IPS-NIHi7 (cell line): ENCODE measurements at regions not wholly inside any gene's neighbourhood (a gene's known extent, or its start where the extent isn't known, plus 50 kb on each side); places are given as distances from the start of the nearest gene placed in this dataset.
"Not testable (repeated sequence)": the region's sequence is repeated elsewhere in the genome, so short reads cannot be mapped to it uniquely, and the experiment has no call there.

ENCODE experiments used
- DNase-seq: peaks from one replicate; pipeline ENCODE4 v3.0.0; 2012; ENCODE audit warnings: mixed read lengths; ENCODE audit errors: extremely low spot score

- DNase-seq = not testable (repeated sequence)
Observed at GRCh38 chr9:63912451-63912850, 1372.6 kb downstream of the FOXD4L5 start.

- not testable (repeated sequence) for DNase-seq
Observed at GRCh38 chr9:63909076-63909475, 1375.9 kb downstream of the FOXD4L5 start.

GRCh38 chr9:63899637-63900190, 1385.3 kb downstream of the FOXD4L5 start:
- DNase-seq = not testable (repeated sequence)

GRCh38 chr9:63881386-63881785, 1403.6 kb downstream of the FOXD4L5 start:
- DNase-seq = not testable (repeated sequence)

DNA sequence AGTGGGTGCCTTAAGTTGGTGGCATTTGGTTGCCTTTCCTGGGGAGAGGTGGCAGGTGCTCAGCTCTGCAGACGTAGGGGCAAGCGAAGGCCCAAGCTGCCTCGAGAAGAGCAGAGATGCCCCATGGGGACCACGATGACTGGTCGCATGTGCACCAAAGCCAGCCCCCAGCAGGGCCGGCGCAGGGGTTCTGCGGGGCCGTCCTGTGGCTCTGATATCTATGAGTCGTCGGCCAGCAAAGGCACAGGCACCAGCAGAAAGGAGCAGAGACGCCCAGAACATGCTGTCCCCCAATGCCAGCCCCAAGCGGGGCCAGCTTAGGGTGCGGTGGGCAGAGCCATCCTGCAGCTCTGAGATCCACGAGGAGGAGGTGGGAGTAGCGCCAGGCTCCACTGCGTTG, 1408.6 kb downstream of the FOXD4L5 start:
- not testable (repeated sequence) for DNase-seq

DNA sequence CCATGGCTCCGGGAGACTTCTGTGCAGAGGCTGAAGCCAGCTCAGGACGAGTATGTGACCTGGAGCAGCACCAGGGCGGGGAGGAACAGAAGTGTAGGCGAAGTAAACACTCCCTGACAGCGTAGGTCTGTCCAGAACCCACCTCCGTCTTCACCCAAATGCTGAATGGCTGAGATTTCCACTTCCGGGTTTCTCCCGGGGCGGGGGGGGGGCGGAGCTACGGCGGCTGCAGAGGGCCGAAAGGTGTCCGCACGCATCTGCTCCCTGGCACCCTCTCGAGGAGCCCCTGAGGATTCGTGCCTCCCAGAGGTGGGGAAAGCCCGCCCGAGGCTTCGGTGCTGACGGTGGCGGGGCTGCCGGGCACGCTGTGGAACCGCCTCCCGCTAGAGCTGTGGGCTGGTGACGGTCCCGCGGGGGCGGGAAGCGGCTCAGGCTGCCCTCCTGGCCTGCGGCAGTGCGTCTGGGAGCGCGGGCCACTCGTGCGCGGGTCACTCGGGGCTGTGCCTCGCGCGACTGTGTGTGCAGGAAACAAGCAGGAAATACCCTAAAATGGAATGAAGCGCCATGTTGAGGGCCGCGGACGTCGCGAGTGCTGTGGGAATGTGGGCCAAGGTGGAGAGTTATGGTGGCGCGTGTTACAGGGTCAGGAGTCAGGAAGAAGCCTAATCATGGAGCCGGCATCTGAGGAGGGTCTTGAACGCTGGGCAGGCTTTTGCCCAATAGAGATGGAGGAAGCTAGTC, 1425.4 kb downstream of the FOXD4L5 start:
- no peak for DNase-seq

- not testable (repeated sequence) for DNase-seq
Observed at GRCh38 chr9:63859090-63859474, 1425.9 kb downstream of the FOXD4L5 start.

DNA sequence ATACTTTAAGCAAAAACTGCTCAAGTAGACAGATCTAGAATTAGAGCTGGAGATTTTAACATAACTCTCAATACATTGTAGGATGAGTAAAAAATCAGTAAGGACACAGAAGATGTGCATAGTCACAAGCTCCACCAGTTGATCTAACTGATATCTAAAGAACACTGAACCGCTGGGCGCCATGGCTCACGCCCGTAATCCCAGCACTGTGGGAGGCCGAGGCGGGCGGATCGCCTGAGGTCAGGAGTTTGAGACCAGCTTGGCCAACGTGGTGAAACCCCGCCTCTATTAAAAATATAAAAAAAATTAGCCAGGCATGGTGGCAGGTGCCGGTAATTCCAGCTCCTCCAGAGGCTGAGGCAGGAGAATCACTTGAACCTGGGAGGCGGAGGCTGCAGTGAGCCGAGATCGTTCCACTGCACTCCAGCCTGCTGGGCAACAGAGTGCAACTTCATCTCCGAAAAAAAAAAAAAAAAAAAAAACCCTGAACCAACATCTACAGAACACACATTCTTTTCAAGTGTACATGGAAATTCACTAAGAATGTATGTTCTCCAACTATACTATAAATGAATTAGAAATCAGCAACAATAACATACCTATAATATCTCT, 1431.8 kb downstream of the FOXD4L5 start:
- DNase-seq = not testable (repeated sequence)

DNA sequence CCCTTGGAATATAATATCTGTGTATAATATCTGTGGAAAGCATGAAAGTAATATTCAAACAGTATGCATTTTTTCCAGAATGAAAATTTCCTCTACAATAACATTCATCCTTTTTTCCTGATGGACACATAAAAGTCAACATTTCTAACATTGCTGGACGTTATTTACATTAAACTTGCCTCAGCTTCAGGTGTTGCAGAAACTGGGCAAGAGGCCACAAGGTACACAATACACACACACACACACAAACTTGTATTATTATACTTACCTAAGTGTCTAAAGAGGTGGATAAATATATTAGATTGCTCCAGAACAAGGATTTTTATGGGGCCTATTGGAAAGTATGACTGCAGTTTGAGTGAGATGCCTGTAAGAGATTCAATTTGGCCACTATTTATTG, 1460.2 kb downstream of the FOXD4L5 start:
- DNase-seq = not testable (repeated sequence)

DNA sequence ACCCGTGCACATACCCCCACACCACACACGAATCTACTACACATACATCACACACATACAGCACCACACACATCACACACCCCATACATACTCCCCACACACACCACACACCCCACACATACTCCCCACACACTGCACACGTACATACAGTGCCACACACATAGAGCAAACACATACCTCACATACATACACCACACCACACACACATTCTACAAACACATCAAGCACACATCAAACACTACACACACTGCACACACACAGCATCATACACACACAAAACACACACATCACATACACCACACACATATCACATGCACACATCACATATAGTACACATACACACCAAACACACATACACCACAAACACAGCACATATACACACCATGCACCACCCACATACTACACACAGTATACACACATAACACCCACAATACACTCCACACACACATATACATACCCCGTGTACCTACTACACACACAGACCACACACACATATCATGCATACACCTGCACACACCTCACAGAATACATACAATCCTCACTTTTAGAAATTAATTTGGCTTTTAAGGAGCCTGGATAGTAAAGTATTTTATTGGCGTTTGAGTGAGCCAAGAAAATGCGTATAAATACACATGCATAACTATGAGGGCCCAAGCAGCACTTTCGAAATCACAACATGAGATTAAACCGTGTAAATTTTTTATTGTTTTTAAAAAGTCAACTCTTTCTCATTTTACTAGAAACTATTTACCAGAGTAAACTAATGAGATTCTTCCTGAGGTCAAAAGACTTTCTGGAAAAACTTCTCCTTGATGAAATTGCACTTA, 1461.4 kb downstream of the FOXD4L5 start:
- DNase-seq = not testable (repeated sequence)

GRCh38 chr9:63822615-63823374, 1462.2 kb downstream of the FOXD4L5 start:
- DNase-seq = not testable (repeated sequence)

- not testable (repeated sequence) for DNase-seq
Observed at GRCh38 chr9:63821293-63821692, 1463.7 kb downstream of the FOXD4L5 start.

- DNase-seq = not testable (repeated sequence)
Observed at GRCh38 chr9:63820882-63821281, 1464.1 kb downstream of the FOXD4L5 start.

DNA sequence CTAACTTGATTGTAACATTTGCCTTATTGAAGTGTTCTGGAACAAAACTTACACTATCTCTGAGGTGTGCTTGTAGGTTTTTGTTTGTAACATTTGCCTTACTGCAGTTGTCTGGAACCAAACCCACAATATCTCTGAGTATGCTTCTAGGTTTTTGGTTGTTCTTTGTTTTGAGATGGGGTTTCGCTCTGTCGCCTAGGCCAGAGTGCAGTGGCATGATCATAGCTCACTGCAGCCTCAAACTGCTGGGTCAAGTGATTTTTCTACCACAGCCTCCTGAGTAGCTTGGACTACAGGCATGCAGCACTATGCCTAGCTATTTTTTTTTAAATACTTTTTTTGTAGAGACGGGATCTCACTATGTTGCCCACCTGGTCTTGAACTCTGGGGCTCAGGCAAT, 1464.6 kb downstream of the FOXD4L5 start:
- DNase-seq = not testable (repeated sequence)

GRCh38 chr9:63817622-63818518, 1467.1 kb downstream of the FOXD4L5 start:
- peak; percentile 29 for DNase-seq

- peak; percentile 94 for DNase-seq
Observed at GRCh38 chr9:63816751-63817621, 1468.0 kb downstream of the FOXD4L5 start.

DNA sequence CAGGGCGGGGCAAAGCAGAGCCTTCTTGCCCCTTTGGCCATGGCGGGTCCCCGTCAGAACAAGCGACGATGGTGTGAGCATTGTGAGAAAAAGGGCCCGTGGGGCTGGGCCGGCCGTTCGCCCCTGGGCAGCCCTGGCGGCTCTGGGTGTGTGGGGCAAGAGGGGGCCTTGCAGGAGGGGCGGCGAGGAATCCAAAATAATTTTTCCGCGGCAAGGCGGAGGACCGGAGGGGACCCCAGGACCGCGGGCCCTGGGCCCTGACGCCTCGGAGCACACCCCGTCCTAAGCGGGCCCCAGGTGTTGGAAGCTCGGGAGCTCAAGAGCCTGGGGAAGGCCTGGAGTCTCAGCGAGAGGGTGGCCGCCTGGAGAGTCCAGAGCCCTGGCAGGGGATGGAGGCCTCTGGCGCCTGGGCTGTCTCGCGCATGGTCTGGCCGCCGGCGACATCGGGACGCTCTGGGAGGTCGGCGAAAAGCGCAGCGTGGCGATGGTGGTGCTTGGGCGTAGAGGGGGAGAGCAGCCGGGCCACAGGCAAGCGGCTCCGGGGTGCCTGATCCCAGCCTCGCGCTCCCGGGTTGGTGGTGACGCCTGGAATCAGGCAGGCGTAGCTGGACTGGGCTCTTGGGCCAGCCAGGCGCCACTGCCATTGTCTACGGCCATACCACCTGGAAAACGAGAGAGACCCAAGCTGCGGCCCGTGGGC, 1469.9 kb downstream of the FOXD4L5 start:
- not testable (repeated sequence) for DNase-seq

DNA sequence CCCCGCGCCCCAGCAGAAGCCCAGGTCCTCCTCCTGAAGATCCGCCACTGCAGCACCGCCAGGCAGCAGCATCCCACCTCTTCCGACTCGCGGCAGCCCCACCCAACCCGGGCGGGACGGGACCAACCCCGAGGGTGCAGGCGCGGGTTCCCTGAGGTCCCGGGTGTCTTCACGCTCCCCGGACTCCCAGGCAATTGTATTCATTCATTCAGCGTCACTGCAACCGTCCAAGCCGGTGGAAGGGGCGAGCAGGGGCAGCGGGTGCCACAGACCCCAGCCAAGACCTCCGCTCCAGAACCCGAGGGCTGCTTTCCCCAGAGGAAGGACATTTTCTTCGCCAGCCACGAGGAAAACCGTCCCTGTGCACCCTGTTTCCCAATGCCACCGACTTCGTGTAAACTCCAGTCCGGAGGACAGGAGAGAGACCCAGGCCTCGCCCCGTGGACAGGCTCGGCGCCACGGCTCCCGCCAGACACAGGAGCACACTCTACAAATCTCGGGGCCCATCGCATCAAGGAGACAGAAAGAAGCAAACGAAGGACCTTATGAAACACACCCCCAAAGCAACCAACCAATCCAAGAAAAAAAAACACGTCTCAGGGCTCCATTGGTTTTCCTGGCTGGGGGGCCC, 1471.5 kb downstream of the FOXD4L5 start:
- DNase-seq = not testable (repeated sequence)
